ENCODE measurements at regions not wholly inside any gene's neighbourhood (a gene's known extent, or its start where the extent isn't known, plus 50 kb on each side); places are given as distances from the start of the nearest gene placed in this dataset.

DNA sequence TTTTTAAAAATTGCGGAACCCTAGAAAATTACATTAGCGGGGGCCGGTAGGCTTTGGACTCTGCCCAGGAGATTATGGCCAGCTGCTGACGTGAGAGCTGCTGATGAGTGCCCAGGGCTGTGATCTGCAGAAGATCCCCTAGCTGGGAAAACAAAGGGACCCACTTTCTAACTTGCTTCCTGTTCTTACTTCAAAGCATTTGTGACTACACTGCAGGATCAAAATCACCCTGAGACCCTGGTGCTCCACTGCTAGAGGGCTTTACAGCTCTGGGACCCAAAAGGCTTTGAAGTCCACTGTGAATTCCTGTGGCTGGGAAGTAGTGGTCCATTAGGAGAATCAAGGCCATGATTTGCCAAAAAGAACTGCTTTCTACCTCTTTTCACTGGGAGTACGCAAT, 499.4 kb upstream of the AKR1E2 start:
- H3K27ac ChIP-seq (ENCODE audit: low read length): no peak overlapping the region; the same call in 1 of the 2 replicates
- intact Hi-C loops (cut with micrococcal nuclease; ENCODE audit: unreplicated experiment): no loop called here

DNA sequence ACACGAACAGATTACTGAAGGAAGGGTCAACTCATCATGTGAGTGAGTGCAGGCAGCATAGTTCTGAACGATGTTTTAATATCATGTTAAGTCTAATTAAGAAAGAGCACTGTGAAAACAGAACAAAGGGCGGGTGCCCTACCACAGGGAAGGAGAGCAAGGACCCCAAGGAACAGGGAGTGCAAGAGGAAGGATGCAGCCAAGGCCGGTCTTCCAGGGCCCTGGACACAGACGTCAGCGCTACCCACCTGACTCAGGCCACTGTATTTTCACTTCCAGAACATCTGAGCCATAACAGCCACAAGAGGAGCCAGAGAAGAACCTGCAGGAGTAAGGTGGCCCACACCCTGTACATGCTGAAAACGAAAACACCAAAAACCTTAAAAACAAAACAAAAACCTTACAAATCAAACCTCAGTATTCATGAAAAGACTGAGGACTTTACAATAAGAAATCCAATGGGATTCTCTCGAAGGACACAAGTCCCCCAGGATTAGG, 506.1 kb upstream of the AKR1E2 start:
- H3K9me3 ChIP-seq (ENCODE audit: control insufficient read depth, insufficient read depth, low read depth, low read length): peaks cover 15% of the 10 kb centered on the region
- no peak for ATAC-seq
- TF ChIP-seq TCF7L2 (IDR thresholded peaks at IDR 0.05; ENCODE audit: low read depth, low read length) (no peak), SIN3A (IDR thresholded peaks at IDR 0.05; ENCODE audit: borderline replicate concordance, insufficient read depth, low read depth, low read length) (no peak), POLR2AphosphoS5 (IDR thresholded peaks at IDR 0.05; ENCODE audit: low read depth, low read length) (no peak)
- TF ChIP-seq, protein P1, sequence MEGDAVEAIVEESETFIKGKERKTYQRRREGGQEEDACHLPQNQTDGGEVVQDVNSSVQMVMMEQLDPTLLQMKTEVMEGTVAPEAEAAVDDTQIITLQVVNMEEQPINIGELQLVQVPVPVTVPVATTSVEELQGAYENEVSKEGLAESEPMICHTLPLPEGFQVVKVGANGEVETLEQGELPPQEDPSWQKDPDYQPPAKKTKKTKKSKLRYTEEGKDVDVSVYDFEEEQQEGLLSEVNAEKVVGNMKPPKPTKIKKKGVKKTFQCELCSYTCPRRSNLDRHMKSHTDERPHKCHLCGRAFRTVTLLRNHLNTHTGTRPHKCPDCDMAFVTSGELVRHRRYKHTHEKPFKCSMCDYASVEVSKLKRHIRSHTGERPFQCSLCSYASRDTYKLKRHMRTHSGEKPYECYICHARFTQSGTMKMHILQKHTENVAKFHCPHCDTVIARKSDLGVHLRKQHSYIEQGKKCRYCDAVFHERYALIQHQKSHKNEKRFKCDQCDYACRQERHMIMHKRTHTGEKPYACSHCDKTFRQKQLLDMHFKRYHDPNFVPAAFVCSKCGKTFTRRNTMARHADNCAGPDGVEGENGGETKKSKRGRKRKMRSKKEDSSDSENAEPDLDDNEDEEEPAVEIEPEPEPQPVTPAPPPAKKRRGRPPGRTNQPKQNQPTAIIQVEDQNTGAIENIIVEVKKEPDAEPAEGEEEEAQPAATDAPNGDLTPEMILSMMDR (IDR thresholded peaks at IDR 0.05): no peak
- TF ChIP-seq, protein P2, sequence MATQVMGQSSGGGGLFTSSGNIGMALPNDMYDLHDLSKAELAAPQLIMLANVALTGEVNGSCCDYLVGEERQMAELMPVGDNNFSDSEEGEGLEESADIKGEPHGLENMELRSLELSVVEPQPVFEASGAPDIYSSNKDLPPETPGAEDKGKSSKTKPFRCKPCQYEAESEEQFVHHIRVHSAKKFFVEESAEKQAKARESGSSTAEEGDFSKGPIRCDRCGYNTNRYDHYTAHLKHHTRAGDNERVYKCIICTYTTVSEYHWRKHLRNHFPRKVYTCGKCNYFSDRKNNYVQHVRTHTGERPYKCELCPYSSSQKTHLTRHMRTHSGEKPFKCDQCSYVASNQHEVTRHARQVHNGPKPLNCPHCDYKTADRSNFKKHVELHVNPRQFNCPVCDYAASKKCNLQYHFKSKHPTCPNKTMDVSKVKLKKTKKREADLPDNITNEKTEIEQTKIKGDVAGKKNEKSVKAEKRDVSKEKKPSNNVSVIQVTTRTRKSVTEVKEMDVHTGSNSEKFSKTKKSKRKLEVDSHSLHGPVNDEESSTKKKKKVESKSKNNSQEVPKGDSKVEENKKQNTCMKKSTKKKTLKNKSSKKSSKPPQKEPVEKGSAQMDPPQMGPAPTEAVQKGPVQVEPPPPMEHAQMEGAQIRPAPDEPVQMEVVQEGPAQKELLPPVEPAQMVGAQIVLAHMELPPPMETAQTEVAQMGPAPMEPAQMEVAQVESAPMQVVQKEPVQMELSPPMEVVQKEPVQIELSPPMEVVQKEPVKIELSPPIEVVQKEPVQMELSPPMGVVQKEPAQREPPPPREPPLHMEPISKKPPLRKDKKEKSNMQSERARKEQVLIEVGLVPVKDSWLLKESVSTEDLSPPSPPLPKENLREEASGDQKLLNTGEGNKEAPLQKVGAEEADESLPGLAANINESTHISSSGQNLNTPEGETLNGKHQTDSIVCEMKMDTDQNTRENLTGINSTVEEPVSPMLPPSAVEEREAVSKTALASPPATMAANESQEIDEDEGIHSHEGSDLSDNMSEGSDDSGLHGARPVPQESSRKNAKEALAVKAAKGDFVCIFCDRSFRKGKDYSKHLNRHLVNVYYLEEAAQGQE (IDR thresholded peaks at IDR 0.05; ENCODE audit: insufficient read depth in 1 of 2, low read depth in 2 of 2, low read length in 1 of 2): no peak
- BruUV-seq (replicated peaks): no TSS peak
- no peaks in the 10 kb centered on the region for H3K27me3 ChIP-seq (ENCODE audit: control insufficient read depth, insufficient read depth, low read length)
- in situ Hi-C loops (cut with HindIII; ENCODE audit: low pct_unique_long_range_greater_than_20kb, low sequenced_read_pairs): no loop called here
- no peak for DNase-seq (ENCODE audit: low read depth, low spot score)
- peak overlapping the region; percentile 74; the same call in 1 of the 2 replicates for H3K27ac ChIP-seq (ENCODE audit: low read length)
- ChIA-PET CTCF (no interaction called here), POLR2A (no interaction called here)
- H3K36me3 ChIP-seq (ENCODE audit: control insufficient read depth, insufficient read depth, low read length): no peaks in the 10 kb centered on the region
- H3K4me1 ChIP-seq (ENCODE audit: control insufficient read depth, insufficient read depth, low read length): peaks cover 9% of the 10 kb centered on the region
- no peak overlapping the region for H3K4me3 ChIP-seq (ENCODE audit: low read depth in 2 of 2, low read length in 2 of 2)
- intact Hi-C loops (cut with micrococcal nuclease; ENCODE audit: unreplicated experiment): no loop called here

More for the DNA sequence above, 499.4 kb upstream of the AKR1E2 start:
- CTCF ChIA-PET: interaction anchor here (0.5 kb wide), 1 partner anchor 180 kb away, joined by 3 read pairs; no protein-coding TSS in a partner anchor
- in situ Hi-C loops (cut with HindIII; ENCODE audit: low pct_unique_long_range_greater_than_20kb, low sequenced_read_pairs): no loop called here
- no peaks in the 10 kb centered on the region for H3K4me1 ChIP-seq (ENCODE audit: control insufficient read depth, insufficient read depth, low read length)
- BruUV-seq (replicated peaks): no TSS peak
- TF ChIP-seq, protein P1 (IDR thresholded peaks at IDR 0.05): no peak
- TF ChIP-seq POLR2AphosphoS5 (IDR thresholded peaks at IDR 0.05; ENCODE audit: low read depth, low read length): no peak
- TF ChIP-seq SIN3A (IDR thresholded peaks at IDR 0.05; ENCODE audit: borderline replicate concordance, insufficient read depth, low read depth, low read length): no peak
- TF ChIP-seq TCF7L2 (IDR thresholded peaks at IDR 0.05; ENCODE audit: low read depth, low read length): no peak
- TF ChIP-seq, protein P2 (IDR thresholded peaks at IDR 0.05; ENCODE audit: insufficient read depth in 1 of 2, low read depth in 2 of 2, low read length in 1 of 2): no peak
- no peak for ATAC-seq
- H3K9me3 ChIP-seq (ENCODE audit: control insufficient read depth, insufficient read depth, low read depth, low read length): peaks cover 2% of the 10 kb centered on the region; the same call in 1 of the 2 replicates
- H3K36me3 ChIP-seq (ENCODE audit: control insufficient read depth, insufficient read depth, low read length): no peaks in the 10 kb centered on the region
- no peak overlapping the region for H3K4me3 ChIP-seq (ENCODE audit: low read depth in 2 of 2, low read length in 2 of 2)
- no peak for DNase-seq (ENCODE audit: low read depth, low spot score)
- no peaks in the 10 kb centered on the region for H3K27me3 ChIP-seq (ENCODE audit: control insufficient read depth, insufficient read depth, low read length)
- POLR2A ChIA-PET: no interaction called here

Data from Panc1 (cell line).